ENCODE measurements at regions not wholly inside any gene's neighbourhood (a gene's known extent, or its start where the extent isn't known, plus 50 kb on each side); places are given as distances from the start of the nearest gene placed in this dataset.

DNA sequence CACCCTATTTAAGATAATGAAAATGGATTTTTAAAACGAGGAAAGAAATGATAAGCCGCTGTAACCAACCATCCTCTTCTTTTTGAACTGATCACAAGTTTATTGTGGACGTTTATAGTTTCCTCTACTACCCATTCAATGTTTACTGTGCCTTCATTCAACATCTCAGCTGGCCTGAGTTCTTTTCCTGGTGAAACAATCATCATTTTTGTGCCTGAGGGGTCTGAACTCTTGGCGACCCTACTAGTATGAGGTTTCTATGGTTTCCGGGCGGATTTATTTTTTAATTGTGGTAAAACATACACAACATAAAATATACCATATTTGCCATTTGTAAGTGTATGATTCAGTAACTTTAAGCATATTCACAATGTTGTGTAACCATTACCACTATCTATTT lies 100.7 kb downstream of the SPRY1 start:
- DNase-seq (ENCODE audit: low read depth): no peak

- no peak for DNase-seq (ENCODE audit: low read depth)
Measured at GRCh38 chr4:123501733-123502132, 105.1 kb downstream of the SPRY1 start.

DNA sequence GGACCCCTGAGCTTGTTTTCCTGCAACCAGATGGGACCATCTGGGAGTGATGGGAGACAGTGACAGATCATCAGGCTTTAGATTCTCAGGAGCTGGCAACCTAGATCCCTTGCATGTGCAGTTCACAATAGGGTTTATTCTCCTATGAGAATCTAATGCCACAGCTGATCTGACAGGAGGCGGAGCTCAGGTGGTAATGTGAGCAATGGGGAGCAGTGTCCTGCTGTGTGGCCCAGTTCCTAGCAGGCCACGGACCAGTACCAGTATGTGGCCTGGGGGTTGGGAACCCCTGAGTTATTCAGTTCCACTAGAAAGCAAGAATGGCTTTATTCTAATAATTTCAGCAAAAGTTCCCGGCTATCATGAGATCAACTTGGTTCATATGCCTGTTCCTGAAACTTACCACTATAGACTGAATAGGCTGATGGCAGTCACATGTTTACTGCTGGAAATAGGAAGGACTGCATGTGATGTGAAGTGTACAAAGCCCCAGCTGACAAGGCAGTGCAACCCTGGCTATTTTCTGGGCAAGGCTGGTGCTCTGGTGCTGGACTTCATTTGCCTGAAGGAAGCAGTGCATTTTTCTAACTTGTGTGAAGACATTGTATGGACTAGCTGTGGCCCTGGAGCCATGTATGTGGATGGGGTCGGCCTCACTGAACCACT lies 107.2 kb downstream of the SPRY1 start:
- DNase-seq (ENCODE audit: low read depth): no peak

DNA sequence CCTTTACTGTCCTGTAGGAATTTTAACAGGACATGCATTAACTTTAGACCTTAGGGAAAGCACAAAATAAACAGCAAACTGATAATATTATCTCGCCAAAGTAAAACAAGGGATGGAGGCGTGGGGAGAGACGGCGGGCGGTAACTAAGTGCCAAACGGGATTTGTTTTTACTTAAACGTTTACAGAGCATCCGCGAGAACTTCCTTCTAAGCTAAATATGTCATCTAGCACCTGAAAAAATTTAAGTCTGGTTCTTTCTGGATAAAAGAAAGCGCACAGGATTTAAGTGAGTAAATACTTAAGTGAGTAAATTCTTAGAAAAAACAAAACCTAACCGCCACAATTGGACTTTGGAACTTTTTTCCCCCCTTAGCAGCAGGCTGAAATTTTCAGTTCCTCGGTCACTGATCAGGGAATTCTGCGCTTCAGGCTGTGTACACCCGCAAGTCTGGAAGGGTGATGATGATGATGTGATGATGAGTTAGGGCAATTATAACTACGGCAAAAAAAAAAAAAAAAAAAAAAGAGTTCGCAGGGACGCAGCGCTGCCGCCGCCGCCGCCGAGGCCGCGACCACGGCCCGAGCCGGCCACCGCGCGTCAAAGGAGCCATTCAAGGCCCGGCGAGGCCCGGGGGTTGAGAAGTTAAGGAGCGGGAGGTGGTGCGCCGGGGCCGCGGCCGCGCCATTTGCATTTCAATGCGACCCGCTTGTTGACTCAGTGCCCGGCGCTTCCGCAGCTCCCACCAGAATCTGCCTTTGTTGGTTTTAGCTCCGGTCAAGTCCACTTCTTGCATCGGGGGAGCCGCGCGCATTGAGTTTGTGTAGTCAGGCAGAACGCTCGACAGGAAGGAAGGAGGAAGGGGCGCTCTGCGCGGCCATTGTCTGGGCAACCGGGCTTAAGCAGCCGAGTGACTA lies 108.8 kb downstream of the SPRY1 start:
- DNase-seq (ENCODE audit: low read depth): no peak

GRCh38 chr4:123506011-123506695 lies 109.6 kb downstream of the SPRY1 start:
- DNase-seq (ENCODE audit: low read depth): no peak

- DNase-seq (ENCODE audit: low read depth): no peak
Measured at GRCh38 chr4:123507376-123507775, 110.8 kb downstream of the SPRY1 start.

DNA sequence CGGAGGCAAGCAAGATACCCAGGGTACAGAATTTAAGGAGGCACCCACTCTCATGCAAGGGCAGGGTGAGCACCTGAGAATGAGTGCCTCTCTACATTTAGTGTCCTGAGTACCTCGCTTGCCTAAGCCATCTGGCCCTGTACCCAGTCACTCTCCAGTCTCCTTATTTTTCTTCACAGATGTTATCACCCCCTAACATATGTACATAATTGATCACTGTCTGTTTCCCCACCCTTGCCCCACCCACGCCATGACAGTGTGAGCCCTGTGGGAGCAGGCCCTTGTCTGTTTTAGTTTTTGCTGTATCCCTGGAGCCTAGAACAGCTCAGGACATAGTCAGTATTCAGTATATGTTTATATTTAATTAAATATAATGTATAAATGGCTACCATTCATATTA lies 113.6 kb downstream of the SPRY1 start:
- no peak for DNase-seq (ENCODE audit: low read depth)

DNA sequence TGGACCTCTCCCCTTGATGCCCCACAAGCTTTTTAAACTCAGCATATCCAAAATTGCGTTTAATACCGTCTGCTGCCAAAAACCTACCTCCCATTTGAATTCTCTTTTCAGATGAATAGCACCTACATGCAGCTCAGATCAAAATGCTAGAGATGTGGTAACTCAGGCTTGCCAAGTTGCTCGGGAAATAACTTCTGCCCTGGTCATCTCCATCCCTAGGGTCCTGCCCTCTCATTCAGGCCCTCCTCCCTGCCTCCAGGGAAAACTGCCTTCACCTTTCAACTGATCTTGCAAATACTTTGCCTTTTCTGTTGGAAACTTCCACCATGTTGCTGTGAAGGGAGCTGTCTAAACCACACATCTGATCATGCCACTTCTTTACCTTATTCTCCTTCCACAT lies 114.1 kb downstream of the SPRY1 start:
- no peak for DNase-seq (ENCODE audit: low read depth)

GRCh38 chr4:123516576-123516975 lies 120.0 kb downstream of the SPRY1 start:
- DNase-seq (ENCODE audit: low read depth): no peak

DNA sequence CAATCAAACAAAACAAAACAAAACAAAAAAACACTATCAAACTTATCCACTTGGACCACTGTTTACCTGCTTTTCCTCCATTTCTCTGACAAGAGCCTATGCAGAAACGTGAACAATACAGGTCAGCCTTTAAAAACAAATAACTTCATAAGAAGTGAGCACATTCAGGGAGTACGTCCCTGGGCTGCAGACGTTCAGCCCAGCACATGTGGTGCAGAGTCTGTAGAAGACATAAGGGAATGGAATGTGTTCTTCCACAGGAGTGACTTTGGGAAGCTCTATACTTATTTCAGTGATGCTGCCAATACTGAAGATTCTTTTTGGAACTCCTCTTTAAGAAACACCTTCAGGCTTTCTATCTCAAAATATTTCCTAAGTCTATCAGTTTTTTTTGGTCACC lies 120.6 kb downstream of the SPRY1 start:
- no peak for DNase-seq (ENCODE audit: low read depth)

DNA sequence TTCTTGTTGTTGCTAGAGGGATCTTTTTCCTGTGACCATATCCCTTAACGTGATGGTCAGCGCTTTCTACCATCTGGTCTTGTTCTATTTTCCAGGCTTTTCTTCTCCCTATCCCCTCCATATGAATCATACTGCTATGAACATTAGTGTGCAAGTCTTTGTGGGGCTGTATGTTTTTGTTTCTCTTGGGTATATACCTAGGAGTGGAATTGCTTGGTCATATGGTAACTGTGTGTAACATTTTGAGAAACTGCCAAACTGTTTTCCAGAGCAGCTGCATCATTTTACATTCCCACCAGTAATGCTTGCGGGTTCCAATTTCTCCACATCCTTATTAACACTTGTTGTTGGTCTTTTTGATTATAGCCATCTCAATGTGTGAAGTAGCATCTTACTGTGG lies 121.4 kb downstream of the SPRY1 start:
- DNase-seq (ENCODE audit: low read depth): no peak

- DNase-seq (ENCODE audit: low read depth): no peak
Measured at GRCh38 chr4:123520325-123520724, 123.7 kb downstream of the SPRY1 start.

GRCh38 chr4:123522081-123522480 lies 125.5 kb downstream of the SPRY1 start:
- DNase-seq (ENCODE audit: low read depth): no peak

GRCh38 chr4:123522646-123523045 lies 126.1 kb downstream of the SPRY1 start:
- DNase-seq (ENCODE audit: low read depth): no peak

- no peak for DNase-seq (ENCODE audit: low read depth)
Measured at GRCh38 chr4:123524958-123525628, 128.5 kb downstream of the SPRY1 start.

GRCh38 chr4:123526511-123526910 lies 129.9 kb downstream of the SPRY1 start:
- no peak for DNase-seq (ENCODE audit: low read depth)

- no peak for DNase-seq (ENCODE audit: low read depth)
Measured at GRCh38 chr4:123528501-123529277, 132.1 kb downstream of the SPRY1 start.

DNA sequence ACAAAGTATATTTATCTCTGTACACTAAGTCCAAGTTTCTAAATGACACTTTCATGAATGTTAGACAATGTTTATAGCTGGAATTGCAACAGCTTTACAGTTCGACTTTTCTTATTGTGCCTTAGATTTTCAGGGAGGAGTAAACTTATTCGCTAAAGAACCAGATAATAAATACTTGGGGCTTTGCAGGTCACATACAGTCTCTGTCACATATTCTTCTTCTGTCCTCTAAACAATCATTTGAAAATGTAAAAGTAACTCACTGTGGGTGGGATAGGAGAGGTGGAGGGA lies 132.6 kb downstream of the SPRY1 start:
- no peak for DNase-seq (ENCODE audit: low read depth)

DNA sequence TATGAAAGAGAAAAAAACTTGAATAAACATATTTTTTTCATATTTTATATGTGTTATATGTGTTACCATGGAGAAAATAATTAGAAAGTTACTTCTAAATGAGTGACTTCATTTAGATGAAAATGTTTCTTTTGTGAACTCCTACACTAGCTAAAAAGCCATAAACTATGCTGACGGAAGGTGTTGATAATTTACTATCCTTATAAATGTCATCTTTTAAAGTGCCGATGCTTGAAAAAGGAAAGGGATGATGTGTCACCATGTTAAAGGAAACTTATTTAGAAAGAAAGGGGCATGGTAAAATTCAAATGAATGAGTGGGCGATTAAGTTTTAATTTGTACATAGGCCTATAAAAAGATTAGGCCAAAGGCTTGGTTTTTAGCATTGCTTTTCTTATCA lies 133.8 kb downstream of the SPRY1 start:
- DNase-seq (ENCODE audit: low read depth): no peak

- DNase-seq (ENCODE audit: low read depth): no peak
Measured at GRCh38 chr4:123535037-123535748, 138.6 kb downstream of the SPRY1 start.

- no peak for DNase-seq (ENCODE audit: low read depth)
Measured at GRCh38 chr4:123536225-123536624, 139.6 kb downstream of the SPRY1 start.

All from activated T-helper 1 cell treated with Interleukin-2 at 50 U/mL for 16 hours (primary cell).